ENCODE measurements at regions not wholly inside any gene's neighbourhood (a gene's known extent, or its start where the extent isn't known, plus 50 kb on each side); places are given as distances from the start of the nearest gene placed in this dataset.

GRCh38 chr14:82720946-82721345 is 1187.3 kb upstream of the SEL1L start:
- H3K4me3 ChIP-seq, result no peak overlapping the region

GRCh38 chr14:82724316-82724715 is 1190.7 kb upstream of the SEL1L start:
- Histone ChIP-seq H3K36me3 (no peaks in the 10 kb centered on the region), H3K4me1 (peaks cover 9% of the 10 kb centered on the region), H3K4me3 (no peak overlapping the region), H3K27me3 (no peaks in the 10 kb centered on the region), H3K27ac (no peak overlapping the region), H3K9me3 (no peaks in the 10 kb centered on the region)
- TF ChIP-seq POLR2A (IDR thresholded peaks at IDR 0.05), result no peak
- TF ChIP-seq EP300 (IDR thresholded peaks at IDR 0.05), result no peak
- TF ChIP-seq POLR2AphosphoS5 (IDR thresholded peaks at IDR 0.05), result no peak
- TF ChIP-seq CTCF (IDR thresholded peaks at IDR 0.05), result no peak
- DNase-seq (ENCODE audit: low spot score in 2 of 2), result no peak
- 34% methylated on average over 2 of the region's 2 CpGs for WGBS

More at GRCh38 chr14:82720946-82721345, 1187.3 kb upstream of the SEL1L start:
- no peaks in the 10 kb centered on the region for H3K9me3 ChIP-seq
- no peaks in the 10 kb centered on the region for H3K36me3 ChIP-seq
- DNase-seq (ENCODE audit: low spot score in 2 of 2), result no peak
- H3K27ac ChIP-seq, result no peak overlapping the region
- 36% methylated on average over 5 of the region's 5 CpGs for WGBS
- TF ChIP-seq POLR2A (IDR thresholded peaks at IDR 0.05), result no peak
- TF ChIP-seq CTCF (IDR thresholded peaks at IDR 0.05), result no peak
- H3K4me1 ChIP-seq, result peaks cover 9% of the 10 kb centered on the region
- H3K27me3 ChIP-seq, result no peaks in the 10 kb centered on the region

GRCh38 chr14:82725213-82725612 is 1191.6 kb upstream of the SEL1L start:
- no peak overlapping the region for H3K27ac ChIP-seq
- DNase-seq (ENCODE audit: low spot score in 2 of 2), result no peak
- TF ChIP-seq CTCF (IDR thresholded peaks at IDR 0.05), result no peak

GRCh38 chr14:82731526-82731925 is 1197.9 kb upstream of the SEL1L start:
- TF ChIP-seq POLR2A (IDR thresholded peaks at IDR 0.05), result no peak
- TF ChIP-seq EP300 (IDR thresholded peaks at IDR 0.05), result no peak
- no peak for TF ChIP-seq CTCF (IDR thresholded peaks at IDR 0.05)
- no peak for TF ChIP-seq POLR2AphosphoS5 (IDR thresholded peaks at IDR 0.05)
- no peaks in the 10 kb centered on the region for H3K36me3 ChIP-seq
- WGBS, result 65% methylated on average over 4 of the region's 4 CpGs
- H3K4me3 ChIP-seq, result no peak overlapping the region
- H3K4me1 ChIP-seq, result no peaks in the 10 kb centered on the region
- DNase-seq (ENCODE audit: low spot score in 2 of 2), result no peak
- H3K9me3 ChIP-seq, result no peaks in the 10 kb centered on the region
- H3K27me3 ChIP-seq, result no peaks in the 10 kb centered on the region
- no peak overlapping the region for H3K27ac ChIP-seq

More at GRCh38 chr14:82725213-82725612, 1191.6 kb upstream of the SEL1L start:
- no peaks in the 10 kb centered on the region for H3K36me3 ChIP-seq
- peaks cover 8% of the 10 kb centered on the region for H3K4me1 ChIP-seq
- H3K9me3 ChIP-seq, result no peaks in the 10 kb centered on the region
- no peaks in the 10 kb centered on the region for H3K27me3 ChIP-seq
- no peak overlapping the region for H3K4me3 ChIP-seq

- no peaks in the 10 kb centered on the region for H3K9me3 ChIP-seq
- WGBS, result 44% methylated on average over 4 of the region's 4 CpGs
- no peaks in the 10 kb centered on the region for H3K4me1 ChIP-seq
- no peaks in the 10 kb centered on the region for H3K36me3 ChIP-seq
- H3K27ac ChIP-seq, result no peak overlapping the region
- no peak for TF ChIP-seq EP300 (IDR thresholded peaks at IDR 0.05)
- no peak for TF ChIP-seq POLR2AphosphoS5 (IDR thresholded peaks at IDR 0.05)
- TF ChIP-seq POLR2A (IDR thresholded peaks at IDR 0.05), result no peak
- TF ChIP-seq CTCF (IDR thresholded peaks at IDR 0.05), result no peak
- H3K4me3 ChIP-seq, result no peak overlapping the region
- H3K27me3 ChIP-seq, result no peaks in the 10 kb centered on the region
- no peak for DNase-seq (ENCODE audit: low spot score in 2 of 2)
Measured at GRCh38 chr14:82740547-82740946, 1206.9 kb upstream of the SEL1L start.
